ENCODE measurements at regions not wholly inside any gene's neighbourhood (a gene's known extent, or its start where the extent isn't known, plus 50 kb on each side); places are given as distances from the start of the nearest gene placed in this dataset.
"Not testable (repeated sequence)": the region's sequence is repeated elsewhere in the genome, so short reads cannot be mapped to it uniquely, and the experiment has no call there.

DNA sequence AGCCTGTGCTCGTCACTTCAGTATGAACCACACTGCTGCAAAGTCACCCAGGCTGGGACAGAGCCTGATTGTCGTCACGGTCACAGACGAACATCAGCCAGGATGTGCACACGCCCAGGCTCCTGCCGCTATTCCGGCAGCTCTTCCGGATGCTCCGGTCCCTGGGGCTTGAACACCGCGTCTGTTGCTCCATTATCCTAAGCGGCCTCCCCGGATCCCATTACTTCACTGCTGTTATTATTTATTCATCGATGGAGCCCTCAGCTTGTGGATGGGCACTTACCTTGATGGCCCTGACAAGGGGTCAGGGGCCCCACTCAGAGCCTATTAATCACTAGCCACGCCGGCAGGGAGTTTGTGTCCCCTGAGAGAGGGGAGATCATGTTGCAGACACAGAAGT, 120.8 kb upstream of the PCBD1 start:
- Histone ChIP-seq H3K4me1 (ENCODE audit: control insufficient read depth, insufficient read depth, low read length) (no peaks in the 10 kb centered on the region), H3K9ac (ENCODE audit: low read depth, low read length) (no peak overlapping the region), H3K9me3 (replicated peaks; ENCODE audit: low read length) (no peaks in the 10 kb centered on the region), H3K27me3 (ENCODE audit: control insufficient read depth, insufficient read depth, low read length) (peaks cover 71% of the 10 kb centered on the region), H3K4me3 (ENCODE audit: low read length) (no peak overlapping the region), H3K36me3 (ENCODE audit: insufficient read depth, low read length) (no peaks in the 10 kb centered on the region), H3K4me2 (ENCODE audit: low read length) (no peak overlapping the region)

DNA sequence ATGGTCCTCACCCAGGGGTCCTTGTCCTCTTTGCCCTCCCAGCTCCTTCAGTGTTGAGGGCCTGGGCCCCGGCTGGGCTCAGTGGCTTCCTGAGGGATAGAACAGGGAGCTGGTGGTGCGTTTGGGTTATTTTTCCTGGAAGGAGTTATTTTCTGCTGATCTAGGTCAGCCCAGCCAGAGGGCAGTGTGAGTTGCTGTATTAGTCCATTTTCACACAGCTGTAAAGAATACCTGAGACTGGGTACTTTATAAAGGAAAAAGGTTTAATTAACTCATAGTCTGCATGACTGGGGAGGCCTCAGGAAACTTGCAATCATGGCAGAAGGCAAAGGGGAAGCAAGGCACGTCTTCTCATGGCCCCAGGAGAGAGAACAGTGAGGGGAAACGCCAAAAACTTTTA, 122.4 kb upstream of the PCBD1 start:
- Histone ChIP-seq H3K27me3 (ENCODE audit: control insufficient read depth, insufficient read depth, low read length) (peaks cover 77% of the 10 kb centered on the region), H3K9me3 (replicated peaks; ENCODE audit: low read length) (no peaks in the 10 kb centered on the region), H3K4me2 (ENCODE audit: low read length) (no peak overlapping the region), H3K36me3 (ENCODE audit: insufficient read depth, low read length) (no peaks in the 10 kb centered on the region), H3K4me1 (ENCODE audit: control insufficient read depth, insufficient read depth, low read length) (no peaks in the 10 kb centered on the region), H3K9ac (ENCODE audit: low read depth, low read length) (no peak overlapping the region), H3K4me3 (ENCODE audit: low read length) (no peak overlapping the region)

DNA sequence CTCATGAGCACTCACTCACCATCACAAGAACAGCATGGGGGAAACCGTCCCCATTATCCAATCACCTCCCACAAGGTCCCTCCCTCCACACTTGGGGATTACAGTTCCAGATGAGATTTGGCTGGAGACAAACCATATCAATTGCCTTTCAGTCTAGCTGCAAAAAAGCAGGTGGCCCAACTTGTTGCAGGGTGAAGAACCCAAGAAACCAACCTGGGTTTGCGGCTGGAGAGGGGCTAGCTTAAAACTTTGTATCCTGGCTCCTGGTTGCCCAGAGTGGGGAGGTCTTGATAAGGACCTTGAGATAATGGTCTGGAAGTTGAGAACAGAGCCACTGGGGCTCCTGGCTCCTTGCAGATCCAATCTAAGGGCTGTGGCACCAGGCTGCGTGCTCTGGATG, 122.8 kb upstream of the PCBD1 start:
- Histone ChIP-seq H3K4me1 (ENCODE audit: control insufficient read depth, insufficient read depth, low read length) (no peaks in the 10 kb centered on the region), H3K27me3 (ENCODE audit: control insufficient read depth, insufficient read depth, low read length) (peaks cover 78% of the 10 kb centered on the region), H3K9ac (ENCODE audit: low read depth, low read length) (no peak overlapping the region), H3K36me3 (ENCODE audit: insufficient read depth, low read length) (no peaks in the 10 kb centered on the region), H3K4me3 (ENCODE audit: low read length) (no peak overlapping the region), H3K9me3 (replicated peaks; ENCODE audit: low read length) (no peaks in the 10 kb centered on the region), H3K4me2 (ENCODE audit: low read length) (no peak overlapping the region)

DNA sequence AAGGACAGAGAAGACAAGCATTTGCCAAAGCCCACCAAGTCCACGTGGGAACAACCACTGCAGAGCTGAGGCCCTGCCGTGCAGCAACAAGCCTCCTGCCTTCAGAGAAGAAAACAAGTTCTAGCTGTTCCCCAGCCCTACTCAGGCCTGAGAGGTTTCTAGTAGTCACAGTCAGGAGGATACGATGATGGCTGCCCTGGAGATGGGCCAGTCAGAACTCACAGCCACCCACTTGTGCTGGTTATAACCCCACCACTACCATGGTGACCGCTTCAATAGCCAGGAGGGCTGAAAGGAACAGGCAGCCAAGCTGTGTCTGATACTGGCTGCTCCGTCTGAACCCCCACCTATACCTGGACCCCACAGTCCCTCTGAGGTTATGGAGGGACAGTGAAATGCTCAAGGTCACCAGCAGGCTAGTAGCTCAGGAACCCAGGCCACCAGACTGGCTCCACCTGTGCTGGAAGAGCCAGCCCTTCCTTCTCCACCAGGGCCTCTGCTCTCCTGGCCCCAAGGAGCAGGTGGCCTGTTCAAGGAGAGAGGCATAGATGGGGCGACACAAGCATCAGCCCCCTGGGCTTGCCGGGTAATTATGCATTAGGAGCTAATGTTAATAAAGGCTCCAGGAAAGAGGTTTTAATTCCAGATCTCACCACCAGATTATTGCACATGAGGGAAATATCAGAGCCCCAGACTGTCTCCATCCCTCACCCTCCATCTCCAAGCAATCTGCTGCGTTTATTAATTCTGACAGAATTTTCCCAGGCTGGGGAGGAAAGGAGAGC, 125.8 kb upstream of the PCBD1 start:
- Histone ChIP-seq H3K4me2 (ENCODE audit: low read length) (no peak overlapping the region), H3K4me1 (ENCODE audit: control insufficient read depth, insufficient read depth, low read length) (no peaks in the 10 kb centered on the region), H3K36me3 (ENCODE audit: insufficient read depth, low read length) (no peaks in the 10 kb centered on the region), H3K9ac (ENCODE audit: low read depth, low read length) (no peak overlapping the region), H3K27me3 (ENCODE audit: control insufficient read depth, insufficient read depth, low read length) (peaks cover 65% of the 10 kb centered on the region), H3K4me3 (ENCODE audit: low read length) (no peak overlapping the region), H3K9me3 (replicated peaks; ENCODE audit: low read length) (no peaks in the 10 kb centered on the region)

DNA sequence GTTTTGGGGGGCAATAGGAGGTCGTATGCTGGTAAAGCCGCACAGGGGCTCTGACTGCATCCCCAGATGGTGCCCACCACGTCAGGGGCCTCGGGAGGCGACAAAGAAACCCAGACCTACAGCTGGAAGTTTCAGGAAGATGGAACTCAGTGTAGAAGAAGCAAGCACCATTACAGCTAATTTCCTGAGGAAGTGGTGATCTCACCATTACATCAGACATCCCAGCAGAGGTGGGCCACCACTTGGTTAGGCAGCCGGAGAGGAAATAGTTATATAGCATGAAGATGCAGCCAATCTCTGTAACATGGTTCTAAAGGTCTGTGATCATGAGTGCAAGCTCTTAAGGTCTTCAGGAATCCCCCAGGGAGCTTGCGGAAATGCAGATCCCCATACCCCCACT, 127.3 kb upstream of the PCBD1 start:
- Histone ChIP-seq H3K4me1 (ENCODE audit: control insufficient read depth, insufficient read depth, low read length) (no peaks in the 10 kb centered on the region), H3K9ac (ENCODE audit: low read depth, low read length) (no peak overlapping the region), H3K4me3 (ENCODE audit: low read length) (no peak overlapping the region), H3K9me3 (replicated peaks; ENCODE audit: low read length) (no peaks in the 10 kb centered on the region), H3K4me2 (ENCODE audit: low read length) (no peak overlapping the region), H3K36me3 (ENCODE audit: insufficient read depth, low read length) (no peaks in the 10 kb centered on the region), H3K27me3 (ENCODE audit: control insufficient read depth, insufficient read depth, low read length) (peaks cover 50% of the 10 kb centered on the region)

DNA sequence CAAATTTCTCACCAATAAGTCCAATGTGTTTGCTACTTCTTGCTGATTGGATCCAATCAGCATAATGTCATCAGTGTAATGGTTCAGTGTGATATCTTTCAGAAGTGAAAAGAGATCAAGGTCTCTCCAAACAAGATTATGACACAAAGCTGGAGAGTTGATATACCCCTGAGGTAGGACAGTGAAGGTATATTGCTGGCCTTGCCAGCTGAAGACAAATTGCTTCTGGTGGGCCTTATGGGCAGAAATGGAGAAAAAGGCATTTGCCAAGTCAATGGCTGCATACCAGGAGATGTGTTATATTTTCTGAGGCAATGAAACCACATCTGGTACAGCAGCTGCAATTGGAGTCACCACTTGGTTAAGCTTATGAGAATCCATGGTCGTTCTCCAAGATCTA, 131.7 kb upstream of the PCBD1 start:
- H3K9me3 ChIP-seq (replicated peaks; ENCODE audit: low read length); H3K9ac ChIP-seq (ENCODE audit: low read depth, low read length); H3K4me1 ChIP-seq (ENCODE audit: control insufficient read depth, insufficient read depth, low read length); H3K36me3 ChIP-seq (ENCODE audit: insufficient read depth, low read length); H3K4me3 ChIP-seq (ENCODE audit: low read length); H3K4me2 ChIP-seq (ENCODE audit: low read length): not testable (repeated sequence)
- peaks cover 27% of the 10 kb centered on the region for H3K27me3 ChIP-seq (ENCODE audit: control insufficient read depth, insufficient read depth, low read length)

DNA sequence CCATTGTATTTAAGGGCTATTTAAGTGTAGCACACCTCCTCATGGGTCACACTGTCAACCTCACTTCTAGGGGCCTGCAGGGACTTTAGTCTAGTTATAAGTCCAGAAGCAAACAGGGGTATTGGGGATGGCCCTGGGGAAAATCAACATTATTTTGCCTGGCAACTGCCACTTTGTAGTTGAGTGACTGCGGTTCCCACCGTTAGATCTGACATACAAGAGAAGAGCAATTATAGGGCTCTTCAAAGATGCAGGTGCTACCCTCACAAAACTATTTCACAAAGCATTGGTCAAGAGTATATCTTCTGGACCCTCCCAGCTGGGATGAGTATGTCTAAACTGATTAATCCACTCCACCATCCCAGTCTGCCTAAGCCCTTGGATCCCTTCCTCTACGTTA, 133.0 kb upstream of the PCBD1 start:
- Histone ChIP-seq H3K4me2 (ENCODE audit: low read length) (no peak overlapping the region), H3K9ac (ENCODE audit: low read depth, low read length) (no peak overlapping the region), H3K4me3 (ENCODE audit: low read length) (no peak overlapping the region), H3K27me3 (ENCODE audit: control insufficient read depth, insufficient read depth, low read length) (peaks cover 26% of the 10 kb centered on the region), H3K4me1 (ENCODE audit: control insufficient read depth, insufficient read depth, low read length) (no peaks in the 10 kb centered on the region), H3K36me3 (ENCODE audit: insufficient read depth, low read length) (no peaks in the 10 kb centered on the region), H3K9me3 (replicated peaks; ENCODE audit: low read length) (no peaks in the 10 kb centered on the region)

DNA sequence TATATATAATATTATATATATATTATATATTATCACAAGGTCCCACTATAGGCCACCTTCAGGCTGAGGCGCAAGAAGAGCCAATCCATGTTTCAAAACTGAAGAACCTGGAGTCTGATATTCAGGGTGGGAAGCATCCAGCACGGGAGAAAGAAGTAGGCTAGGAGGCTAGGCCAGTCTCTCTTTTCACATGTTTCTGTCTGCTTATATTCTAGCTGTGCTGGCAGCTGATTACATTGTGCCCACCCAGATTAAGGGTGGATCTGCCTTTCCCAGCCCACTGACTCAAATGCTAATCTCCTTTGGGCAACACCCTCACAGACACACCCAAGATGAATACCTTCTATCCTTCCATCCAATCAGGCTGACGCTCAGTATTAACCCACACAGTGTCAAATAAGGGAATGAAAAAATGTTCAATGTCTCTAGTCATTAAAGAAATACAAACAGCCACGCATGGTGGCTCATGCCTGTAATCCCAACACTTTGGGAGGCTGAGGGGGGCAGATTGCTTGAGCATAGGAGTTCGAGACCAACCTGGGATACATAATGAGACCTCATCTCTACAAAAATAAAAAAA, 135.4 kb upstream of the PCBD1 start:
- no peaks in the 10 kb centered on the region for H3K9me3 ChIP-seq (replicated peaks; ENCODE audit: low read length)
- H3K4me3 ChIP-seq (ENCODE audit: low read length) = no peak overlapping the region
- H3K36me3 ChIP-seq (ENCODE audit: insufficient read depth, low read length) = no peaks in the 10 kb centered on the region
- H3K27me3 ChIP-seq (ENCODE audit: control insufficient read depth, insufficient read depth, low read length) = peaks cover 13% of the 10 kb centered on the region
- no peaks in the 10 kb centered on the region for H3K4me1 ChIP-seq (ENCODE audit: control insufficient read depth, insufficient read depth, low read length)
- H3K9ac ChIP-seq (ENCODE audit: low read depth, low read length) = no peak overlapping the region
- no peak overlapping the region for H3K4me2 ChIP-seq (ENCODE audit: low read length)

DNA sequence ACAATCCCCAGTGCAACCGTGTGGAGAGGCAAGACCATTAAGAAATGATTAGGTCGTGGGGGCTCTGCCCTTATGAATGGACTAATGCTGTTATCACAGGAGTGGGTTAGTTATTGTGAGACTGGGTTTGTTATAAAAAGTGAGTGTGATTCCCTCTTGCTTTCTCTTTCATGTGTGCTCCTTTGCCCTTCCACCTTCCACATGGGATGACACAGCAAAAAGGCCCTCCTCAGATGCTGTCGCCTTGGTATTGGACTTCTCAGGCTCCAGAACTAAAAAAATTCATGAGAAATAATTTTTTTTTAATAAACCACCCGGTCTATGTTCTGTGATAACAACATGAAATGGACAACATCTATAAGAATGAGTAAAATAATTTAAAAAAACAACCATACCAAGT, 136.1 kb upstream of the PCBD1 start:
- no peaks in the 10 kb centered on the region for H3K4me1 ChIP-seq (ENCODE audit: control insufficient read depth, insufficient read depth, low read length)
- H3K27me3 ChIP-seq (ENCODE audit: control insufficient read depth, insufficient read depth, low read length) = peaks cover 18% of the 10 kb centered on the region
- H3K4me2 ChIP-seq (ENCODE audit: low read length) = no peak overlapping the region
- no peak overlapping the region for H3K9ac ChIP-seq (ENCODE audit: low read depth, low read length)
- no peak overlapping the region for H3K4me3 ChIP-seq (ENCODE audit: low read length)
- H3K9me3 ChIP-seq (replicated peaks; ENCODE audit: low read length) = no peaks in the 10 kb centered on the region
- no peaks in the 10 kb centered on the region for H3K36me3 ChIP-seq (ENCODE audit: insufficient read depth, low read length)

DNA sequence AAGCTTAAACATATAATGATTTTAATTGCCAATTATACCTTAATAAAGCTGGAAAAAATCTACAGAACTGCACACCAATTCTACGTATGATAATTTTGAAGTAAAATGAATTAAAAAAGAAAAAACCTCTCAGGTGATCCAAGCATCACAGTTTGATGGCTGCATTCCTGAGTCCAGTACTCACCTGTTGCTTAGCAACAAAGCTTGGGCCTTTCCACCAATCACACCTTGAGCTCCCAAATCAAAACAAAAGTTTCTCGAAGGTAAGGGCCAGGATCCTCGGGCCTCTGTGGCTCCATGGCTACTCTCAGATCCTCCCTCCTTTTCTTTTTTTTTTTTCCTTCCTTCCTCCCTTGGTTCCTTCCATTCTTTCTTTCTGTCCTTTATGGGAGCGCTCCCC, 137.2 kb upstream of the PCBD1 start:
- H3K9ac ChIP-seq (ENCODE audit: low read depth, low read length) = no peak overlapping the region
- H3K9me3 ChIP-seq (replicated peaks; ENCODE audit: low read length) = no peaks in the 10 kb centered on the region
- H3K4me2 ChIP-seq (ENCODE audit: low read length) = no peak overlapping the region
- no peaks in the 10 kb centered on the region for H3K4me1 ChIP-seq (ENCODE audit: control insufficient read depth, insufficient read depth, low read length)
- peaks cover 23% of the 10 kb centered on the region for H3K27me3 ChIP-seq (ENCODE audit: control insufficient read depth, insufficient read depth, low read length)
- no peaks in the 10 kb centered on the region for H3K36me3 ChIP-seq (ENCODE audit: insufficient read depth, low read length)
- H3K4me3 ChIP-seq (ENCODE audit: low read length) = no peak overlapping the region

DNA sequence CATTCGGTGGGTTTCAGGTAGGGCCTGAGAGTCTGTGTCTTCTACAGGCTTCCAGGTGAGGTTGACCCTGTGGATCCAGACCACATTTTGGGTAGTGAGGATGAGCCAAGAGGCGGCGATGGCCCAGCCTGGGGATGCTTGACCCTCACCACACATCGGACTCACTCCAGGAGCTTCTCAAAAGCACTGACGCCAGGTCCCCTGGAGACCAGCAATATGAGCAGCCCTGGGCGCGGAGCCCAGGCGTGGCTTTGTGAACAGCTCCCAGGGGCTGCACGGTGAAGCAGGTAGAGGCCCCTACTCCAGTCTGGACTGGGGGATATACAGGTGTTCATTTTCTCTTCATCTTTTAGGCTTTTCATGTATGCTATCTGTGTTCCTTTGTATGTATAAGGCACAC, 139.7 kb upstream of the PCBD1 start:
- H3K36me3 ChIP-seq (ENCODE audit: insufficient read depth, low read length) = no peaks in the 10 kb centered on the region
- H3K4me1 ChIP-seq (ENCODE audit: control insufficient read depth, insufficient read depth, low read length) = no peaks in the 10 kb centered on the region
- H3K9ac ChIP-seq (ENCODE audit: low read depth, low read length) = no peak overlapping the region
- H3K4me2 ChIP-seq (ENCODE audit: low read length) = no peak overlapping the region
- H3K27me3 ChIP-seq (ENCODE audit: control insufficient read depth, insufficient read depth, low read length) = peaks cover 42% of the 10 kb centered on the region
- no peak overlapping the region for H3K4me3 ChIP-seq (ENCODE audit: low read length)
- no peaks in the 10 kb centered on the region for H3K9me3 ChIP-seq (replicated peaks; ENCODE audit: low read length)

DNA sequence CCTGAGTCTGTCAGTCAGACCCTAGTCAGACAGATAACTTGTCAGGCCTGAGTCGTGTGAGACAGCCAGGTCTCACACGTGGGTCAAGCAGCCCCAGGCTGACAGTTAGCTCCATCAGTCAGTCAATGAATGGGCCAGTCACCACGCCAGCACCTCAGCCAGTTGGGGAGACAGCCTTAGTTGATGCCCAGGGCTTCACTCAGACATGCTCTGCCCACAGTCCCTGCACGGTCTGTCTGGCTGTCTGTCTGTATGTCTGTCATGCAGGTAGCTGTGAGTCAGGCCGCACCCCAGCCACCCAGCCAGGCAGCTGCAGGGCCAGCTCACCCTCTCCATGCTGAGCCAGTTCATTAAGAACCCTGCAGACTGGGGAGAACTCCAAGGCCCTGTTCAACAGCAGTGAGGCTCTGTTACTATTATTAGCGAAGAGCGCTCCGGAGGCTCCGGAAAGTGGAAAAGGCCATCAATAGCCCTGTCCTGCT, 141.1 kb upstream of the PCBD1 start:
- H3K4me1 ChIP-seq (ENCODE audit: control insufficient read depth, insufficient read depth, low read length) = no peaks in the 10 kb centered on the region
- peaks cover 42% of the 10 kb centered on the region for H3K27me3 ChIP-seq (ENCODE audit: control insufficient read depth, insufficient read depth, low read length)
- no peaks in the 10 kb centered on the region for H3K36me3 ChIP-seq (ENCODE audit: insufficient read depth, low read length)
- no peaks in the 10 kb centered on the region for H3K9me3 ChIP-seq (replicated peaks; ENCODE audit: low read length)
- no peak overlapping the region for H3K4me3 ChIP-seq (ENCODE audit: low read length)
- H3K9ac ChIP-seq (ENCODE audit: low read depth, low read length) = no peak overlapping the region
- no peak overlapping the region for H3K4me2 ChIP-seq (ENCODE audit: low read length)
